ENCODE measurements at regions not wholly inside any gene's neighbourhood (a gene's known extent, or its start where the extent isn't known, plus 50 kb on each side); places are given as distances from the start of the nearest gene placed in this dataset.

GRCh38 chr22:47434336-47435203, 672.1 kb downstream of the TBC1D22A start:
- no peak overlapping the region for H3K4me3 Mint-ChIP-seq
- DNase-seq (ENCODE audit: low read depth, low spot score), result no peak

GRCh38 chr22:47433627-47434026, 671.2 kb downstream of the TBC1D22A start:
- Mint-ChIP-seq H3K36me3 (ENCODE audit: low read depth) (peaks cover 4% of the 10 kb centered on the region), H3K4me1 (no peaks in the 10 kb centered on the region), H3K27me3 (ENCODE audit: low read depth) (no peaks in the 10 kb centered on the region), H3K27ac (ENCODE audit: unreplicated experiment) (no peak overlapping the region), H3K4me3 (no peak overlapping the region), H3K9me3 (peaks cover 20% of the 10 kb centered on the region)
- no peak for DNase-seq (ENCODE audit: low read depth, low spot score)
- TF ChIP-seq CTCF (conservative IDR thresholded peaks at IDR 0.05), result no peak

More at GRCh38 chr22:47434336-47435203, 672.1 kb downstream of the TBC1D22A start:
- Mint-ChIP-seq H3K36me3 (ENCODE audit: low read depth) (peaks cover 4% of the 10 kb centered on the region), H3K27me3 (ENCODE audit: low read depth) (no peaks in the 10 kb centered on the region), H3K9me3 (peaks cover 17% of the 10 kb centered on the region), H3K27ac (ENCODE audit: unreplicated experiment) (no peak overlapping the region), H3K4me1 (no peaks in the 10 kb centered on the region)
- TF ChIP-seq CTCF (conservative IDR thresholded peaks at IDR 0.05), result no peak

GRCh38 chr22:47432683-47433082, 670.2 kb downstream of the TBC1D22A start:
- no peak for DNase-seq (ENCODE audit: low read depth, low spot score)
- H3K27ac Mint-ChIP-seq (ENCODE audit: unreplicated experiment), result no peak overlapping the region
- peaks cover 4% of the 10 kb centered on the region for H3K36me3 Mint-ChIP-seq (ENCODE audit: low read depth)
- no peaks in the 10 kb centered on the region for H3K27me3 Mint-ChIP-seq (ENCODE audit: low read depth)
- H3K4me3 Mint-ChIP-seq, result no peak overlapping the region
- H3K4me1 Mint-ChIP-seq, result no peaks in the 10 kb centered on the region
- H3K9me3 Mint-ChIP-seq, result peaks cover 14% of the 10 kb centered on the region
- no peak for TF ChIP-seq CTCF (conservative IDR thresholded peaks at IDR 0.05)

- no peak overlapping the region for H3K4me3 Mint-ChIP-seq
- H3K27me3 Mint-ChIP-seq (ENCODE audit: low read depth), result peaks cover 13% of the 10 kb centered on the region
- no peak overlapping the region for H3K27ac Mint-ChIP-seq (ENCODE audit: unreplicated experiment)
- peaks cover 4% of the 10 kb centered on the region for H3K36me3 Mint-ChIP-seq (ENCODE audit: low read depth)
- no peak for TF ChIP-seq CTCF (conservative IDR thresholded peaks at IDR 0.05)
- H3K9me3 Mint-ChIP-seq, result peaks cover 16% of the 10 kb centered on the region
- DNase-seq (ENCODE audit: low read depth, low spot score), result no peak
- no peaks in the 10 kb centered on the region for H3K4me1 Mint-ChIP-seq
Measured at GRCh38 chr22:47423861-47424820, 661.7 kb downstream of the TBC1D22A start.

GRCh38 chr22:47423266-47423665, 660.8 kb downstream of the TBC1D22A start:
- TF ChIP-seq CTCF (conservative IDR thresholded peaks at IDR 0.05), result no peak
- Mint-ChIP-seq H3K9me3 (peaks cover 16% of the 10 kb centered on the region), H3K27ac (ENCODE audit: unreplicated experiment) (no peak overlapping the region), H3K4me3 (no peak overlapping the region), H3K4me1 (no peaks in the 10 kb centered on the region), H3K36me3 (ENCODE audit: low read depth) (peaks cover 4% of the 10 kb centered on the region), H3K27me3 (ENCODE audit: low read depth) (peaks cover 13% of the 10 kb centered on the region)
- DNase-seq (ENCODE audit: low read depth, low spot score), result no peak

Data from neural crest cell (in vitro differentiated cells).